Esophagus muscularis mucosa (tissue), 3 donors: ENCODE measurements at regions not wholly inside any gene's neighbourhood (a gene's known extent, or its start where the extent isn't known, plus 50 kb on each side); places are given as distances from the start of the nearest gene placed in this dataset.

ENCODE experiments used
- CTCF ChIP-seq, 3 experiments: fragments of 200-600 bp in 2 of 3; fragments of 450-650 bp in 1 of 3; sonication (generic) in 2 of 3; IDR thresholded peaks; one replicate each; pipeline ENCODE4 v1.5.1; 2017 to 2019; ENCODE audit warnings: antibody characterized with exemption in 3 of 3, mild to moderate bottlenecking in 2 of 3, moderate library complexity in 1 of 3
- POLR2AphosphoS5 ChIP-seq, 2 donors: sonication (generic); formaldehyde crosslinking; IDR thresholded peaks; one replicate each; pipeline ENCODE4 v1.6.1; 2017; ENCODE audit warnings: antibody characterized with exemption in 2 of 2

- no peak for TF ChIP-seq CTCF (IDR thresholded peaks at IDR 0.05)
- no peak for TF ChIP-seq POLR2AphosphoS5 (IDR thresholded peaks at IDR 0.05)
These were observed 676.0 kb upstream of the SEMA6D start for GRCh38 chr15:47041301-47041700.
